ENCODE measurements at regions not wholly inside any gene's neighbourhood (a gene's known extent, or its start where the extent isn't known, plus 50 kb on each side); places are given as distances from the start of the nearest gene placed in this dataset.

- DNase-seq (ENCODE audit: low read depth) = no peak
- no peak for TF ChIP-seq CTCF (IDR thresholded peaks at IDR 0.05; ENCODE audit: insufficient read depth, low read length)
- no peak overlapping the region for H3K4me3 ChIP-seq (ENCODE audit: low read depth, low read length)
Measured at GRCh38 chr12:66733321-66733720, 54.4 kb upstream of the GRIP1 start.

GRCh38 chr12:66733839-66734238 lies 55.0 kb upstream of the GRIP1 start:
- H3K4me3 ChIP-seq (ENCODE audit: low read depth, low read length) = no peak overlapping the region
- no peak for DNase-seq (ENCODE audit: low read depth)
- no peak for TF ChIP-seq CTCF (IDR thresholded peaks at IDR 0.05; ENCODE audit: insufficient read depth, low read length)

- no peak for TF ChIP-seq CTCF (IDR thresholded peaks at IDR 0.05; ENCODE audit: insufficient read depth, low read length)
- no peak for DNase-seq (ENCODE audit: low read depth)
- no peak overlapping the region for H3K4me3 ChIP-seq (ENCODE audit: low read depth, low read length)
Measured at GRCh38 chr12:66735275-66735674, 56.4 kb upstream of the GRIP1 start.

- H3K4me3 ChIP-seq (ENCODE audit: low read depth, low read length) = no peak overlapping the region
- DNase-seq (ENCODE audit: low read depth) = no peak
- no peak for TF ChIP-seq CTCF (IDR thresholded peaks at IDR 0.05; ENCODE audit: insufficient read depth, low read length)
Measured at GRCh38 chr12:66736931-66737330, 58.1 kb upstream of the GRIP1 start.

GRCh38 chr12:66739266-66739665 lies 60.4 kb upstream of the GRIP1 start:
- TF ChIP-seq CTCF (IDR thresholded peaks at IDR 0.05; ENCODE audit: insufficient read depth, low read length) = no peak

GRCh38 chr12:66739940-66740651 lies 61.2 kb upstream of the GRIP1 start:
- TF ChIP-seq CTCF (IDR thresholded peaks at IDR 0.05; ENCODE audit: insufficient read depth, low read length) = no peak
- DNase-seq (ENCODE audit: low read depth) = no peak
- no peak overlapping the region for H3K4me3 ChIP-seq (ENCODE audit: low read depth, low read length)

More at GRCh38 chr12:66739266-66739665, 60.4 kb upstream of the GRIP1 start:
- DNase-seq (ENCODE audit: low read depth) = no peak
- H3K4me3 ChIP-seq (ENCODE audit: low read depth, low read length) = no peak overlapping the region

GRCh38 chr12:66740732-66741131 lies 61.9 kb upstream of the GRIP1 start:
- DNase-seq (ENCODE audit: low read depth) = no peak
- TF ChIP-seq CTCF (IDR thresholded peaks at IDR 0.05; ENCODE audit: insufficient read depth, low read length) = no peak
- H3K4me3 ChIP-seq (ENCODE audit: low read depth, low read length) = no peak overlapping the region

Data from fibroblast of the aortic adventitia (primary cell).